Ovary (tissue), 7 donors: ENCODE measurements at regions not wholly inside any gene's neighbourhood (a gene's known extent, or its start where the extent isn't known, plus 50 kb on each side); places are given as distances from the start of the nearest gene placed in this dataset.
"Not testable (repeated sequence)": the region's sequence is repeated elsewhere in the genome, so short reads cannot be mapped to it uniquely, and the experiment has no call there.

Experiments used
- DNase-seq, 5 donors: peaks; one replicate each; pipeline ENCODE4 v3.0.0-alpha.2; 2019 to 2020
- H3K27ac ChIP-seq, 2 donors: fragments of 200-600 bp; one replicate each; pipeline versions ENCODE4 v1.5.1 to v1.8.0; 2019 to 2022
- H3K27me3 ChIP-seq: fragments of 200-600 bp; one replicate; pipeline ENCODE4 v1.8.0; 2022
- H3K36me3 ChIP-seq: fragments of 200-600 bp; sonication (generic); one replicate; pipeline ENCODE4 v1.5.1; 2019
- H3K4me1 ChIP-seq: one replicate; pipeline ENCODE4 v1.8.1; 2013; ENCODE audit warnings: mild to moderate bottlenecking, moderate library complexity; ENCODE audit not compliant: insufficient read depth
- H3K4me3 ChIP-seq: fragments of 200-600 bp; sonication (generic); one replicate; pipeline ENCODE4 v1.5.1; 2017
- H3K9me3 ChIP-seq, 2 donors: fragments of 200-600 bp in 1 of 2; sonication (generic) in 1 of 2; one replicate each; pipeline versions ENCODE4 v1.5.1 to v1.8.1; 2013 to 2019; ENCODE audit warnings: mild to moderate bottlenecking in 1 of 2, moderate library complexity in 1 of 2
- CTCF ChIP-seq, 3 donors: fragments of 450-650 bp in 2 of 3; fragments of 200-600 bp in 1 of 3; IDR thresholded peaks; one replicate each; pipeline versions ENCODE4 v1.5.1 to v1.8.0; 2016 to 2022; ENCODE audit warnings: antibody characterized with exemption in 3 of 3, mild to moderate bottlenecking in 1 of 3
- EP300 ChIP-seq: sonication (generic); formaldehyde crosslinking; IDR thresholded peaks from one replicate; pipeline ENCODE4 v1.6.1; 2017; ENCODE audit warnings: antibody characterized with exemption
- POLR2A ChIP-seq: fragments of 450-650 bp; IDR thresholded peaks from one replicate; pipeline ENCODE4 v1.6.1; 2017; ENCODE audit warnings: antibody characterized with exemption, mild to moderate bottlenecking, moderate library complexity
- WGBS, 3 donors: extraction: QIAGEN DNeasy Blood & Tissue Kit in 1 of 3; methylation state at CpG; one replicate each; pipeline versions ENCODE4 v1.1.5 to v1.1.7; 2013 to 2017; 5-methylcytosine and 5-hydroxymethylcytosine counted together
- intact Hi-C, 4 donors: fragments of 100-400 bp; cut with DNase I; formaldehyde crosslinking; loops; one replicate each; pipeline versions ENCODE4 v1.11.0 to v1.15.1; 2022 to 2023
- donor health status: DM: no; HTN: no; CAD: no; lungs with moderate emphysema.
- donor health status: DM: no; HTN: no; CAD: no.
- donor health status: Bipolar disorder and iron deficiency.
- donor health status: DM: no; HTN: no; CAD: no.
- donor health status: DM: yes; HTN: yes; CAD: no.

DNA sequence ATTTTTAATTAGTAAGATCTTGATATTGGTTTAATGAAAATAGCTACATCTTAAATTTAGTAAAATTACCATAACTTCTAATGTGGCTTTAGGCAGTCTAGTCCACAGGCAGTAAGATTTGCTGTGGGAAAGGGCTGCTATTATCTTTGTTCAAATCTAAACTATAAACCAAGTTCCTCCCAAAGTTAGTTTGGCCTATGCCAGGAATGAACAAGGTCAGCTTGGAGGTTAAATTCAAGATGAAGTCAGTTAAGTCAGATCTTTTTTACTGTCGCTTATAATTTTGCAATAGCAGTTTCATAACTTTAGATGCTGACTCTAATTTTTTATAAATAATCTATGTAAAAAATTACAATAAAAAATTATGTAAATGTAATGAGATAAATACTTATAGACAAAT lies 1016.9 kb upstream of the ALCAM start:
- no peak for DNase-seq
- no peak overlapping the region for H3K27ac ChIP-seq
- 89 to 94% (median 89%) methylated on average over 1 of the region's 1 CpG for WGBS, 3 donors
- H3K4me1 ChIP-seq: no peaks in the 10 kb centered on the region
- no peaks in the 10 kb centered on the region for H3K36me3 ChIP-seq
- TF ChIP-seq CTCF (IDR thresholded peaks at IDR 0.05): no peak
- H3K27me3 ChIP-seq: no peaks in the 10 kb centered on the region
- H3K4me3 ChIP-seq: no peak overlapping the region
- intact Hi-C loops: no loop called here
- H3K9me3 ChIP-seq: no peaks in the 10 kb centered on the region

DNA sequence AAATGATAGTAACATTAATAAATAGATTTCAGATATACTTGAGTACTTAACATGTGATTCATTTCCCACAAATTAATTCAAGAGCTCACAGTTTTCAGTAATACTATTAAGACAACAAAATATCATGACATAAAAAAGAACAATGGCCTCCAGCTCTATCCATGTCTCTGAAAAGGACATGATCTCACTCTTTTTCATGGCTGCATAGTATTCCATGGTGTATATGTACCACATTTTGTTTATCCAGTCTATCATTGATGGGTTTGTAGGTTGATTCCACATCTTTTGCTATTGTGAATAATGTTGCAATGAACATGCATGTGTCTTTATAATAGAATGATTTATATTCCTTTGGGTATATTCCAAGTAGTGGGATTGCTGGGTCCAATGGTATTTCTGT lies 1012.8 kb upstream of the ALCAM start:
- Histone ChIP-seq H3K4me1 (no peaks in the 10 kb centered on the region), H3K9me3 (no peaks in the 10 kb centered on the region), H3K36me3 (no peaks in the 10 kb centered on the region), H3K4me3 (no peak overlapping the region), H3K27me3 (no peaks in the 10 kb centered on the region), H3K27ac (no peak overlapping the region)
- no peak for DNase-seq
- no peak for TF ChIP-seq POLR2A
- TF ChIP-seq EP300: no peak
- TF ChIP-seq CTCF (IDR thresholded peaks at IDR 0.05): no peak
- intact Hi-C loops: no loop called here

- Histone ChIP-seq H3K9me3 (no peaks in the 10 kb centered on the region), H3K4me1 (no peaks in the 10 kb centered on the region), H3K27ac (no peak overlapping the region), H3K36me3 (no peaks in the 10 kb centered on the region), H3K4me3 (no peak overlapping the region), H3K27me3 (no peaks in the 10 kb centered on the region)
- TF ChIP-seq POLR2A (no peak), CTCF (IDR thresholded peaks at IDR 0.05) (no peak), EP300 (no peak)
- no peak for DNase-seq
- intact Hi-C loops: no loop called here
- 26 to 32% (median 29%) methylated on average over 4 of the region's 4 CpGs for WGBS, 3 donors
Observed at GRCh38 chr3:104359546-104359945, 1007.2 kb upstream of the ALCAM start.

GRCh38 chr3:104360038-104360437 lies 1006.7 kb upstream of the ALCAM start:
- Histone ChIP-seq H3K36me3 (no peaks in the 10 kb centered on the region), H3K9me3 (no peaks in the 10 kb centered on the region), H3K4me1 (no peaks in the 10 kb centered on the region), H3K27me3 (no peaks in the 10 kb centered on the region), H3K27ac (no peak overlapping the region), H3K4me3 (no peak overlapping the region)
- no peak for DNase-seq
- TF ChIP-seq EP300: no peak
- no peak for TF ChIP-seq CTCF (IDR thresholded peaks at IDR 0.05)
- TF ChIP-seq POLR2A: no peak
- intact Hi-C loops: no loop called here

GRCh38 chr3:104361748-104362147 lies 1005.0 kb upstream of the ALCAM start:
- DNase-seq, H3K9me3 ChIP-seq, H3K4me3 ChIP-seq, intact Hi-C loops, H3K27ac ChIP-seq, H3K36me3 ChIP-seq, H3K4me1 ChIP-seq, H3K27me3 ChIP-seq: not testable (repeated sequence)
- WGBS, 3 donors: 96 to 98% (median 97%) methylated on average over 8 of the region's 8 CpGs
